ENCODE measurements at regions not wholly inside any gene's neighbourhood (a gene's known extent, or its start where the extent isn't known, plus 50 kb on each side); places are given as distances from the start of the nearest gene placed in this dataset.

DNA sequence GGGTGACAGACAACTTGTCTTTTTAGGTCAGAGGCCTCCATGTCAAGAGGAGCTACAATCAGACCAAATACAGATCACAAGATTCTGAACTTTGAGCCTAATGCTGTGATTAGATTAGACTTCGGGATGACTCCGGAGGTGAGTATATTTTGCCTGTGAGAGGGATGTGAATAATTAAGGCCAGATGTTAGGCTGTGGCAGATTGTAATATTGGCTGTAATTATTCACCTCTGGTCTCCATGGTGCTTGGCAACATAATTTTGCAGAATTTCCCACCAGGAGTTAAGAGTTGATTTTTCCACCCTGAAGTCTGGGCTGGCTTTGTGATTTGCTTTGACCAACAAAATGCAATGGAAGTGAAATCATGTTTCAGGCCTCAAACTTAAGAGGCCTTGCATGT, 108.2 kb upstream of the CWC22 start:
- H2BK120ac ChIP-seq (ENCODE audit: low read depth, low read length, poor library complexity, severe bottlenecking), result no peak overlapping the region
- no peak overlapping the region for H2AFZ ChIP-seq (ENCODE audit: low read length)
- H4K91ac ChIP-seq (ENCODE audit: insufficient read length, low read depth, low read length), result no peak overlapping the region
- H3K79me2 ChIP-seq (ENCODE audit: insufficient read depth, low read length), result no peaks in the 10 kb centered on the region
- no peak overlapping the region for H3K4me2 ChIP-seq (ENCODE audit: insufficient read depth, insufficient read length, low read length)
- no peaks in the 10 kb centered on the region; a peak in 1 of 5 replicates for H3K9me3 Mint-ChIP-seq
- no peak overlapping the region for H4K5ac ChIP-seq (ENCODE audit: insufficient read length, low read depth, low read length)
- H2BK15ac ChIP-seq (ENCODE audit: low read depth, low read length), result no peak overlapping the region
- no peak overlapping the region for H3K14ac ChIP-seq (ENCODE audit: insufficient read depth, low read length)
- H3K56ac ChIP-seq (ENCODE audit: insufficient read length, low read depth, low read length), result no peak overlapping the region
- no peak overlapping the region for H3K23ac ChIP-seq (ENCODE audit: insufficient read length, low read depth, low read length)
- DNase-seq, result no peak
- H3K4me1 Mint-ChIP-seq, result peaks cover 0 to 2% of the 10 kb centered on the region in 2 experiments; a peak in 1 of 4 replicates
- no peak overlapping the region for H2AK5ac ChIP-seq (ENCODE audit: insufficient read length, low read length)
- no peak overlapping the region for H2BK5ac ChIP-seq (ENCODE audit: insufficient read length, low read length)
- no peaks in the 10 kb centered on the region for H3K4me1 ChIP-seq (ENCODE audit: insufficient read depth, low read length)
- no peak overlapping the region for H3K27ac Mint-ChIP-seq
- no peaks in the 10 kb centered on the region for H3K27me3 Mint-ChIP-seq (ENCODE audit: low read depth)
- H2BK12ac ChIP-seq (ENCODE audit: insufficient read length, low read depth, low read length), result no peak overlapping the region
- no peaks in the 10 kb centered on the region for H3K27me3 ChIP-seq (ENCODE audit: insufficient read depth, low read length)
- H3K4me3 Mint-ChIP-seq, result no peak overlapping the region
- no peak overlapping the region for H3K27ac ChIP-seq (ENCODE audit: insufficient read length, low read depth, low read length)
- no peaks in the 10 kb centered on the region for H4K20me1 ChIP-seq (ENCODE audit: control insufficient read depth, insufficient read depth, insufficient read length)
- H3K36me3 Mint-ChIP-seq (ENCODE audit: insufficient read depth in 1 of 3, low read depth in 3 of 3), result peaks cover 0 to 8% (median 0%) of the 10 kb centered on the region in 3 experiments; a peak in 1 of 7 replicates
- no peak overlapping the region for H3K9ac ChIP-seq (ENCODE audit: extremely low read depth, insufficient read length, low read length)
- no peak for TF ChIP-seq CTCF (conservative IDR thresholded peaks at IDR 0.05)
- H3K79me1 ChIP-seq (ENCODE audit: insufficient read depth, low read depth, low read length, poor library complexity, severe bottlenecking), result no peaks in the 10 kb centered on the region
- H2BK20ac ChIP-seq (ENCODE audit: low read depth, low read length, poor library complexity, severe bottlenecking), result no peak overlapping the region
- no peaks in the 10 kb centered on the region for H3K9me3 ChIP-seq (ENCODE audit: control insufficient read depth, low read depth, low read length)
- no peak overlapping the region for H3K18ac ChIP-seq (ENCODE audit: insufficient read length, low read depth, low read length)
- no peak overlapping the region for H4K8ac ChIP-seq (replicated peaks; ENCODE audit: insufficient read length, low read depth, low read length)
- no peak overlapping the region for H3T11ph ChIP-seq (ENCODE audit: low read length)
- H3K4ac ChIP-seq (ENCODE audit: low read depth, low read length), result no peak overlapping the region
- H3K23me2 ChIP-seq (ENCODE audit: insufficient read length, low read depth, low read length, poor library complexity, severe bottlenecking), result no peaks in the 10 kb centered on the region
- WGBS (ENCODE audit: extremely low coverage, insufficient read length, low lambda C conversion rate), result no CpG with 5 or more reads among the region's 2 CpGs

All from H9 (cell line).